HG03280 (cell line): ENCODE measurements at regions not wholly inside any gene's neighbourhood (a gene's known extent, or its start where the extent isn't known, plus 50 kb on each side); places are given as distances from the start of the nearest gene placed in this dataset.

ENCODE experiments used
- ATAC-seq: cut with Tn5 transposase; IDR thresholded peaks from one replicate; pipeline ENCODE4 v1.9.1; 2021; ENCODE audit warnings: mild to moderate bottlenecking, moderate library complexity; ENCODE audit not compliant: unreplicated experiment

- ATAC-seq, result no peak
Measured at GRCh38 chr14:98227727-98228111, 1044.3 kb downstream of the BCL11B start.

- ATAC-seq, result no peak
Measured at GRCh38 chr14:98229656-98230366, 1042.2 kb downstream of the BCL11B start.

DNA sequence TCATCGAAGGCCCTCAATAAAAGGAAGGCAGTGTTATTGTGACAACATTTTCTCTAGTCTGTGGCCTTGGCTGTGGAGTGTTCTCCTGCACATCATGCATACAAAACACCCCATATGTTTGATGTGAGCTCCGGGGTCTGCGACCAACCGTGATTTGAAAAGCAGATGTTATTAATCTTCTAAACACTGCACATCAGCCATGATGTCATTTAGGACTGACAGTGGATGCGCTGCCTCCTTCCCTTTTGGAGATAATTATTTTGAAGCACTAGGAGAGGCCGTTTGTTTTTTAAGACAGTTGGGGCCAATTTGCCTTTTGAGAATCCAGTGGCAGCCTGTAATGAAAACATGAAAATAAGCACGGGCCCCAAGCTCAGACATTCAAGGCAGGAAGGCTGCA is 1041.6 kb downstream of the BCL11B start:
- ATAC-seq, result no peak

DNA sequence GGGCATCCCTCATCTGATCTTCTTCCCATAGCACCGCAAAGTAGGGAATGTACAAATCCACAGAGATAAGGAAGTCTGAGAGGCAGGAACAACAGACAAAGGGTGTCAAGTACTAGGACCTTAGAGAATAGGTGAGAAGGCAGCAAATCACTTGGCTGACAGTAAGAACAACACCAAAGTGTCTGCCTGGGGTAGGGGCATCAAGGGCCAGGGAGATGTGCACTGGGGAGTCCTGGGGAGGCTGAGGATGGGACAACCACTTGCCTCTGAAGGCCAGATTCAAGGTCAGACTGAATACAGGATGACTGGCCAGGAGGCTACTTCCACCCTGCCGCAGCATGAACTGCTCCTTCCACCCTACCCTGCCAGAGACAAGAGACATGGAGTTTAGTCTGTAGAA is 1040.8 kb downstream of the BCL11B start:
- ATAC-seq, result no peak

GRCh38 chr14:98233656-98234055 is 1038.3 kb downstream of the BCL11B start:
- ATAC-seq, result no peak

DNA sequence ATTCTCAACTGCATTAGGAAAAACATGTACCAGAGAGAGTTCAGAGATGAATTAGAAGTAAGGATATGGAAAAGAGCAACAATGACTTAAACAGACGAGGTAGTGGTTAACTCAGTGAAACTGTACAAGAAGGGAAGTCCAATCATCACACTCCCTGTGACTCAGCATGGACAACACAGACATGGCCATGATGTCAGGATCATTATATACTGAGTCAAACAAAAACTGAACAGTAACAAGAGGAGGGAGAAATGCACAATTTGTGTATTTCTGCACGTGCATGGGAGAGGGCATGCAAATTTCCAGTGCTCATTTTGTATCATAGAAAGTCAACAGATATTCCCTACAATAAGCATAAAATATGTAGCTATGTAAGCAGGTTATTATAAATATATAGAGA is 1037.8 kb downstream of the BCL11B start:
- ATAC-seq, result no peak

- no peak for ATAC-seq
Measured at GRCh38 chr14:98236314-98236713, 1035.7 kb downstream of the BCL11B start.

DNA sequence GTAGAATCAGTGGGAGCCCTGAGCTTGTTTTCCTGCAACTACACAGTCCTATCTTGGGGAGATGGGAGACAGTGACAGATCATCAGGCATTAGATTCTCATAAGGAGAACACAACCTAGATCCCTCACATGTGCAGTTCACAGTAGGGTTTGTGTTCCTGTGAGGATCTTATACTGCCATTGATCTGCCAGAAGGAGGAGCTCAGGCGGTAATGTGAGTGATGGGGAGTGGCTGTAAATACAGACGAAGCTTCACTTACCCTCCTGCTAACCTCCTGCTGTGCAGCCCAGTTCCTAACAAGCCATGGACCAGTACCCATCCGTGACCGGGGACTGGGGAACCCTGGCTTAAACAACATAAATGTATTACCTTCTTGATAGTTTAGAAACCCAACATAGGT is 1034.1 kb downstream of the BCL11B start:
- ATAC-seq, result no peak

DNA sequence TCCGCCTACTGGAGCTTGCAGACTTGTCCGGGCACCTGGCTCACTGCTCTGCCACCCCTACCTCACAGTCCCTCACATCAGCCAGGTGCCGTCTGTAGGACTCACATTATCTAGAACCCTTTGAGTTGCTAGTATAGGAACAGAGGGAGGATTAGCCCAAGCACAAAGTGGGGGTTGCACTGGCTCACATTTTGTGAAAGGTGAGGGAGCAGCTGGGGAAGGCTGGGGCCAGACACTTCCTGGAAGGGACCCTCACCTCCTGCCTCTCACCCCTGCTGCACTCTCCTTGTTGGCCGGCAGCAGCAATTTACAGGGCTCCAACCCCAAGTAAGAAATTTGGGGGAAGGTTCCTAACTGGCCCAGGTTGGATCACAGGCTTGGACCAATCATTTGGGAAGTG is 1031.6 kb downstream of the BCL11B start:
- ATAC-seq, result no peak

DNA sequence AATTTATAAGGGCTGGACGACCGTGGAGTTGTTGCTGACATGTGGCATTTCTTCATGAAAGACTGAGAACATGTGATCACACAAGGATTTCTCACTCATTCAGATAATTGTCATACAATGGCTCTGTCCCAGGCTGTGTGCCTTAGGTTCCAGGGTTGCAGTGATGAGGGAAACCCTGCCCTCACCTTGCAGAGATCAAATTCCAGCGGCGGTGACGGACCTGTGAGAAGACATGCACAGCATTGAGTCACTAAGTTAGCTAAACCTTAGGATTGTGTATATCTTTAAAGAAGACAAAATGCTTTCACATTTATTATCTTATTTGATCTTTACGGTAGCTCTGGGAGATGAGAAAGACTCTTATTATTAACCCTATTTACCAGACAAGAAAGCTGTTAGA is 1029.1 kb downstream of the BCL11B start:
- ATAC-seq, result no peak

DNA sequence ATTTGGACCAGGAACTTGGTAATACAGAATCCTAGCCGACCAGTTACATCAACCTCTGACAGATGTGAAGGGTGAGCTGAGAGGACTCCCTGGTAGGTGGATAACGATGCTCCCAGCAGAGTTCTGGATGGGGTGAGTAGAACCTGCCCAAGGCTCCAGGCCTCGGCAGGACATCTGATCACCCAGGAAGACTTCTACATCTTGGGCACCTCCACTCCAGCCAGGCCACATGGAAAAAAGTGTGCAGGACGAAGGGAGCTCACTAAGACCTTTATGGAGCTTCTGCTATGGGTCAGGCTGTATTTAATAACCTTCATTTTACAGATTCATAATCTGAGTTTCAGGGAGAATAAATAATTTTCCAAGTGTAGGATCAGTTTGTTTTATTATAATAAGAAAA is 1028.7 kb downstream of the BCL11B start:
- no peak for ATAC-seq

DNA sequence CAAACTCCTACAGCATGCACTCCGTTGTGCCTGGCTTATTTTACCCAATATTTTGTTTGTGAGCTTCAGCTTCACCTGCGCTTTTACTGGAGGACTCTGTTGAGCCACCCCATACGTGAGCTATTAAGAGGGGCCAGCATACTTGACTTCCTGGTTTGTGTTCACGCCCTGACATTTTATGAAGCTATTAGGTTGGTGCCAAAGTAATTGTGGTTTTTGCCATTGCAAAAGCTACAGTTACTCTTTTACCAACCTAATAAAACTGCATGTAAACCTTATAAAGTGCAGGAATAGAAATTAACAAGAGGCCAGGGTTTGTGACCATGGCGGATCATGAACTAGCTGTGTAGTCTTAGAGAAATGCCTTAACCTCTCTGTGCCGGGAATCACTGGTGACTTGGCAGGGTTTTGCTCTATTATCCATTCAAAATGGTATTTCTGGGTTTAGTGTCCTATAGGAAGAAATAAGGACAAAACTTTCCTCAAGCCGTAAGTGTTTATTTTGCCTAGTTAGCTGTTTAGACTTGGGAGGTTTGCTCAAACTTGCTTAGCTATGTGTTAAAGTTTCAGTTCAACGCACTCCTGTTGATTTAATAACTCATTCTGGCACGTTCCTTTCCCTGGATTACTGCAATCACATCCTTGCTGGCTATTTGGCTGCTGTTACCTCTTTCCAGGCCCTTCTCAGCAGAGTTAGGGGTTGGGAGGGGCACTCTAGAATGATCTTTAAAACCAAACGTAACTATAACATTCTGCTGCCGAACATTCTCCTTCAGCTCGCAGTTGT is 1027.6 kb downstream of the BCL11B start:
- ATAC-seq, result no peak

- no peak for ATAC-seq
Measured at GRCh38 chr14:98244966-98245569, 1026.9 kb downstream of the BCL11B start.

GRCh38 chr14:98249057-98249456 is 1022.9 kb downstream of the BCL11B start:
- ATAC-seq, result no peak

DNA sequence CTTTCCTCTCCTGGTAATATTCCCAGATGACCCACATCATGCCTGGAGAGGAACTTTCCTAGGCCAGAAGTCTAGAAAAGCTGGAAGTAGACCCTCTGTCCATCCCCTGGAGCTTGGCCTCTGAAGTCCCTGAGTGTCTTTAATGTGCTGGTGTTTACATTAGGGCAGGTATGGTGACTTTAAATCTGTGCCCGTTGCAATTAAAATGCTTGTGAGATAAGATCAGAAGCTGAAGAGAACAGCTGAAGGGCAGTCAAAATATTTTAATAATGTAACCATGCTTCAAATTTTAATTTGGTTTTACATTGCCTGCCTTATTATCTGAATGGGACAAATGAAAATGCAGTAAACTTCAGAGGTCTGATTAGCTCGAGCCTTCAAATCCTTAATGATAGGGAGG is 1022.5 kb downstream of the BCL11B start:
- no peak for ATAC-seq

GRCh38 chr14:98252820-98253219 is 1019.2 kb downstream of the BCL11B start:
- no peak for ATAC-seq

DNA sequence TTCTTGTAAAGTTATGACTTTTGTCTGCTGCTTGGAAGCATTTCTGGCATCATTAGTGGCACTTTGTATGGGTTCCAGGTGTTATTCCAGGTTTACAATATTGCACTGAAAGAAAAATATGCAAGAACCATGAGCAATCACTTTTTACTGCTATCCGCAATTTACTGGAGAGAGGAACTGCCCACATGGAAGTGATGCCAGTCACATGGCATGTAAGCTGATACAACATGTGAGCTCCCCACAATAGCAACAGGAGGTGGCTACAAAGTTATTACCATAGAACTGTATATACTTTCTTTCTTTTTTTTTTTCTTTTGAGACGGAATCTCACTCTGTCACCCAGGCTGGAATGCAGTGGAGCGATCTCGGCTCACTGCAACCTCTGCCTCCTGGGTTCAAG is 1012.1 kb downstream of the BCL11B start:
- ATAC-seq, result no peak

- no peak for ATAC-seq
Measured at GRCh38 chr14:98262566-98262965, 1009.4 kb downstream of the BCL11B start.

- no peak for ATAC-seq
Measured at GRCh38 chr14:98269533-98269932, 1002.5 kb downstream of the BCL11B start.

- no peak for ATAC-seq
Measured at GRCh38 chr14:98270201-98270600, 1001.8 kb downstream of the BCL11B start.

DNA sequence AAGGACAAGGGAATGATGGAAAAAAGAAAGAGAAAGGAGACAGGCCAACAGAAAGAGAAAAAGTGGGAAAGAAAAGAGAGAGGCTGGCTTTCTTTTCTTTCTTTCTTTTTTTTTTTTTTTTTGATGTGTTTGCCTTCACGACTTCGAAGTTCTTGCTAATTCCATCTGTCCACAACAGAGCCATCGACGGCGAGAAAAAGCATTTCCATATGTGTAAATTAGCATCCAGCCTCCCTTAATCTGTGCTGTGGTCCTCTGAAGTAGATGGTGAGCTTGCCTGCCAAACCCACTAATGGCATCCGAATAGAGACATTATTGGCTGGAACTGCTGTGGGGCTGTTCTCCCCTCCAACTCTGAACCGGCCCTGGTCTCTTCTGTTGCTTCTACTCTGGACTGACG is 997.4 kb downstream of the BCL11B start:
- no peak for ATAC-seq

GRCh38 chr14:98278800-98279199 is 993.2 kb downstream of the BCL11B start:
- no peak for ATAC-seq
